ENCODE measurements at regions not wholly inside any gene's neighbourhood (a gene's known extent, or its start where the extent isn't known, plus 50 kb on each side); places are given as distances from the start of the nearest gene placed in this dataset.

DNA sequence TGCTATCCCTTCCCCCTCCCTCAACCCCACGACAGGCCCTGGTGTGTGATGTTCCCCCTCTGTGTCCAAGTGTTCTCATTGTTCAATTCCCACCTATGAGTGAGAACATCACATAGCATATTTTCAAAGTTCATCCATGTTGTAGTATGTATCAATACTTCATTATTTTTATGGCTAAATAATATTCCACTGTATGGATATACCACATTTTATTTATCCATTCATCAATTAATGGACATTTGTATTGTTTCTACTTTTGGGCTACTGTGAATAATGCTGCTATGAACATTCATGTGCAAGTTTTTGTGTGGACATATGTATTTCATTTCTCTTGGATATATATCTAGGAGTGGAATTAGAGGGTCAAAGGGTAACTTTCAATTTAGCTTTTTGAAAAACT lies 58.7 kb upstream of the ARMC2 start (continued):
- TF ChIP-seq, protein P1, sequence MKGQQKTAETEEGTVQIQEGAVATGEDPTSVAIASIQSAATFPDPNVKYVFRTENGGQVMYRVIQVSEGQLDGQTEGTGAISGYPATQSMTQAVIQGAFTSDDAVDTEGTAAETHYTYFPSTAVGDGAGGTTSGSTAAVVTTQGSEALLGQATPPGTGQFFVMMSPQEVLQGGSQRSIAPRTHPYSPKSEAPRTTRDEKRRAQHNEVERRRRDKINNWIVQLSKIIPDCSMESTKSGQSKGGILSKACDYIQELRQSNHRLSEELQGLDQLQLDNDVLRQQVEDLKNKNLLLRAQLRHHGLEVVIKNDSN (IDR thresholded peaks at IDR 0.05; ENCODE audit: borderline replicate concordance, low read depth), result no peak
- TF ChIP-seq RXRA (IDR thresholded peaks at IDR 0.05; ENCODE audit: borderline replicate concordance, low read depth), result no peak

DNA sequence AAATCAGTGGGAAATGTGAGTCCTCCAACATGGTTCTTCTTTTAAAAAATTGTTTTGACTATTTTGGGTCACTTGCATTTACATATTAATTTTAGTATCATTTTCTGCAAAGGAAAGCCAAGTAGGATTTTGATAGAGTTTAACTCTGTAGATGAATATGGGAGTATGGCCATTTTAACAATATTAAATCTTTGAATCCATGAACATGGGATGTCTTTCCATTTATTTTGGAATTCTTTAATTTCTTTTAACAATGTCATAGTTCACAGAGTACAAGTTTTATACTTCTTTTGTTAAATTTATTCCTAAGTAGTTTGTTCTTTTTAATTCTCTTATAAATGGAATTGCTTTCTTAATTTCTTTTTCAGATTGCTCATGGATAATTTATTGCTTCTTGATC lies 56.5 kb upstream of the ARMC2 start:
- Histone ChIP-seq H3K4me2 (no peak overlapping the region), H3K9me2 (no peaks in the 10 kb centered on the region), H3K4me1 (ENCODE audit: control insufficient read depth in 1 of 2, insufficient read depth in 2 of 2, low read depth in 1 of 2, low read length in 1 of 2) (peaks cover 0 to 27% of the 10 kb centered on the region in 2 experiments; a peak in 2 of 4 replicates), H3K79me2 (ENCODE audit: insufficient read depth) (no peaks in the 10 kb centered on the region), H2AFZ (ENCODE audit: low read depth) (no peak overlapping the region), H3K27ac (ENCODE audit: low read depth in 2 of 2, low read length in 1 of 2) (no peak overlapping the region), H3F3A (replicated peaks; ENCODE audit: insufficient read depth) (no peaks in the 10 kb centered on the region), H4K20me1 (ENCODE audit: insufficient read depth) (no peaks in the 10 kb centered on the region), H3K4me3 (ENCODE audit: low read depth in 2 of 2, low read length in 1 of 2) (no peak overlapping the region), H3K9me3 (0 out of 2 replicates have a peak, but pooled peaks cover 3% of the 10 kb centered on the region), H3K27me3 (ENCODE audit: insufficient read depth) (no peaks in the 10 kb centered on the region), H3K36me3 (replicated peaks in 1 of 2; ENCODE audit: control insufficient read depth in 1 of 2, insufficient read depth in 2 of 2, low read length in 1 of 2) (no peaks in the 10 kb centered on the region), H3K9ac (no peak overlapping the region)
- no peak for DNase-seq
- ChIA-PET CTCF (no interaction called here), POLR2A (no interaction called here)
- TF ChIP-seq SIN3A (IDR thresholded peaks at IDR 0.05; ENCODE audit: borderline replicate concordance, low read depth, low read length), result no peak
- TF ChIP-seq TEAD4 (IDR thresholded peaks at IDR 0.05; ENCODE audit: borderline replicate concordance, insufficient read depth), result no peak
- no peak for TF ChIP-seq TCF12 (IDR thresholded peaks at IDR 0.05)
- no peak for TF ChIP-seq RCOR1 (IDR thresholded peaks at IDR 0.05; ENCODE audit: low read length)
- no peak for TF ChIP-seq YY1 (IDR thresholded peaks at IDR 0.05; ENCODE audit: low read depth)
- no peak for TF ChIP-seq RAD21 (IDR thresholded peaks at IDR 0.05; ENCODE audit: low read length)
- TF ChIP-seq, protein P2, sequence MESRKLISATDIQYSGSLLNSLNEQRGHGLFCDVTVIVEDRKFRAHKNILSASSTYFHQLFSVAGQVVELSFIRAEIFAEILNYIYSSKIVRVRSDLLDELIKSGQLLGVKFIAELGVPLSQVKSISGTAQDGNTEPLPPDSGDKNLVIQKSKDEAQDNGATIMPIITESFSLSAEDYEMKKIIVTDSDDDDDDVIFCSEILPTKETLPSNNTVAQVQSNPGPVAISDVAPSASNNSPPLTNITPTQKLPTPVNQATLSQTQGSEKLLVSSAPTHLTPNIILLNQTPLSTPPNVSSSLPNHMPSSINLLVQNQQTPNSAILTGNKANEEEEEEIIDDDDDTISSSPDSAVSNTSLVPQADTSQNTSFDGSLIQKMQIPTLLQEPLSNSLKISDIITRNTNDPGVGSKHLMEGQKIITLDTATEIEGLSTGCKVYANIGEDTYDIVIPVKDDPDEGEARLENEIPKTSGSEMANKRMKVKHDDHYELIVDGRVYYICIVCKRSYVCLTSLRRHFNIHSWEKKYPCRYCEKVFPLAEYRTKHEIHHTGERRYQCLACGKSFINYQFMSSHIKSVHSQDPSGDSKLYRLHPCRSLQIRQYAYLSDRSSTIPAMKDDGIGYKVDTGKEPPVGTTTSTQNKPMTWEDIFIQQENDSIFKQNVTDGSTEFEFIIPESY (IDR thresholded peaks at IDR 0.05; ENCODE audit: borderline replicate concordance, low read depth), result no peak
- TF ChIP-seq EP300 (IDR thresholded peaks at IDR 0.05; ENCODE audit: borderline replicate concordance in 1 of 2, low read depth in 1 of 2, low read length in 1 of 2), result no peak
- no peak for TF ChIP-seq NFIC (IDR thresholded peaks at IDR 0.05; ENCODE audit: borderline replicate concordance)
- TF ChIP-seq EZH2phosphoT487 (IDR thresholded peaks at IDR 0.05; ENCODE audit: borderline replicate concordance, low read depth), result no peak
- TF ChIP-seq, protein P1 (IDR thresholded peaks at IDR 0.05; ENCODE audit: borderline replicate concordance, low read depth), result no peak
- no peak for TF ChIP-seq NRF1 (IDR thresholded peaks at IDR 0.05; ENCODE audit: low read depth, low read length)
- TF ChIP-seq, protein P3, sequence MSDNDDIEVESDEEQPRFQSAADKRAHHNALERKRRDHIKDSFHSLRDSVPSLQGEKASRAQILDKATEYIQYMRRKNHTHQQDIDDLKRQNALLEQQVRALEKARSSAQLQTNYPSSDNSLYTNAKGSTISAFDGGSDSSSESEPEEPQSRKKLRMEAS (IDR thresholded peaks at IDR 0.05; ENCODE audit: low read depth), result no peak
- TF ChIP-seq, protein P4, sequence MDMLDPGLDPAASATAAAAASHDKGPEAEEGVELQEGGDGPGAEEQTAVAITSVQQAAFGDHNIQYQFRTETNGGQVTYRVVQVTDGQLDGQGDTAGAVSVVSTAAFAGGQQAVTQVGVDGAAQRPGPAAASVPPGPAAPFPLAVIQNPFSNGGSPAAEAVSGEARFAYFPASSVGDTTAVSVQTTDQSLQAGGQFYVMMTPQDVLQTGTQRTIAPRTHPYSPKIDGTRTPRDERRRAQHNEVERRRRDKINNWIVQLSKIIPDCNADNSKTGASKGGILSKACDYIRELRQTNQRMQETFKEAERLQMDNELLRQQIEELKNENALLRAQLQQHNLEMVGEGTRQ (IDR thresholded peaks at IDR 0.05; ENCODE audit: borderline replicate concordance, low read depth, low read length), result no peak
- no peak for TF ChIP-seq CHD2 (IDR thresholded peaks at IDR 0.05; ENCODE audit: low read length, partially characterized antibody)
- no peak for TF ChIP-seq RFX5 (IDR thresholded peaks at IDR 0.05; ENCODE audit: low read length)
- no peak for TF ChIP-seq MXI1 (IDR thresholded peaks at IDR 0.05; ENCODE audit: low read depth, low read length)
- TF ChIP-seq TAF1 (IDR thresholded peaks at IDR 0.05; ENCODE audit: borderline replicate concordance, low read depth, low read length), result no peak
